IMR-90 (cell line): ENCODE measurements at regions not wholly inside any gene's neighbourhood (a gene's known extent, or its start where the extent isn't known, plus 50 kb on each side); places are given as distances from the start of the nearest gene placed in this dataset.
"Not testable (repeated sequence)": the region's sequence is repeated elsewhere in the genome, so short reads cannot be mapped to it uniquely, and the experiment has no call there.

ENCODE experiments used
- CEBPB ChIP-seq: IDR thresholded peaks from 2 replicates; pipeline ENCODE4 v1.6.1; 2012; ENCODE audit warnings: low read depth, low read length, improper control_type of control experiment
- CHD1 ChIP-seq: IDR thresholded peaks from 2 replicates; pipeline ENCODE4 v1.6.1; 2012; ENCODE audit warnings: low read depth, low read length, improper control_type of control experiment
- MXI1 ChIP-seq: IDR thresholded peaks from 2 replicates; pipeline ENCODE4 v1.6.1; 2012; ENCODE audit warnings: low read depth, mild to moderate bottlenecking, low read length, moderate library complexity, borderline replicate concordance
- SMC3 ChIP-seq: fragments of 150-350 bp; IDR thresholded peaks from 2 replicates; pipeline ENCODE4 v1.6.1; 2016; ENCODE audit warnings: low read depth, mild to moderate bottlenecking, antibody characterized with exemption, low read length, moderate library complexity
- TF ChIP-seq, protein P1 (sequence below): fragments of 150-350 bp; IDR thresholded peaks from 2 replicates; pipeline ENCODE4 v1.6.1; 2016; ENCODE audit warnings: low read depth, mild to moderate bottlenecking, low read length, moderate library complexity, borderline replicate concordance
- TF ChIP-seq, protein P2 (sequence below): conservative IDR thresholded peaks from 2 replicates; pipeline ENCODE4 v1.5.1; 2012; ENCODE audit warnings: mild to moderate bottlenecking, low read depth, low read length, improper control_type of control experiment

DNA sequence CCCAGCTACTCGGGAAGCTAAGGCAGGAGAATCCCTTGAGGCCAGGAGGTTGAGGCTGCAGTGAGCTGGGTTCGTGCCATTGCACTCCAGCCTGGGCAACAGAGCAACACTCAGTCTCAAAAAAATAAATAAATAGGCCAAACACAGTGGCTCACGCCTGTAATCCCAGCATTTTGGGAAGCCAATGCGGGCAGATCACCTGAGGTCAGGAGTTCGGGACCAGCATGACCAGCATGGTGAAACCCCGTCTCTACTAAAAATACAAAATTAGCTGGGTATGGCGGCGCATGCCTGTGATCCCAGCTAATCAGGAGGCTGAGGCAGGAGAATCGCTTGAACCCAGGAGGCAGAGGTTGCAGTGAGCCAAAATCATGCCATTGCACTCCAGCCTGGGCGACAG lies 145.6 kb downstream of the ALDH8A1 start:
- not testable (repeated sequence) for TF ChIP-seq CHD1, MXI1, CEBPB, SMC3
- TF ChIP-seq, protein P1, sequence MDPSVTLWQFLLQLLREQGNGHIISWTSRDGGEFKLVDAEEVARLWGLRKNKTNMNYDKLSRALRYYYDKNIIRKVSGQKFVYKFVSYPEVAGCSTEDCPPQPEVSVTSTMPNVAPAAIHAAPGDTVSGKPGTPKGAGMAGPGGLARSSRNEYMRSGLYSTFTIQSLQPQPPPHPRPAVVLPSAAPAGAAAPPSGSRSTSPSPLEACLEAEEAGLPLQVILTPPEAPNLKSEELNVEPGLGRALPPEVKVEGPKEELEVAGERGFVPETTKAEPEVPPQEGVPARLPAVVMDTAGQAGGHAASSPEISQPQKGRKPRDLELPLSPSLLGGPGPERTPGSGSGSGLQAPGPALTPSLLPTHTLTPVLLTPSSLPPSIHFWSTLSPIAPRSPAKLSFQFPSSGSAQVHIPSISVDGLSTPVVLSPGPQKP, result not testable (repeated sequence)
- TF ChIP-seq, protein P2, sequence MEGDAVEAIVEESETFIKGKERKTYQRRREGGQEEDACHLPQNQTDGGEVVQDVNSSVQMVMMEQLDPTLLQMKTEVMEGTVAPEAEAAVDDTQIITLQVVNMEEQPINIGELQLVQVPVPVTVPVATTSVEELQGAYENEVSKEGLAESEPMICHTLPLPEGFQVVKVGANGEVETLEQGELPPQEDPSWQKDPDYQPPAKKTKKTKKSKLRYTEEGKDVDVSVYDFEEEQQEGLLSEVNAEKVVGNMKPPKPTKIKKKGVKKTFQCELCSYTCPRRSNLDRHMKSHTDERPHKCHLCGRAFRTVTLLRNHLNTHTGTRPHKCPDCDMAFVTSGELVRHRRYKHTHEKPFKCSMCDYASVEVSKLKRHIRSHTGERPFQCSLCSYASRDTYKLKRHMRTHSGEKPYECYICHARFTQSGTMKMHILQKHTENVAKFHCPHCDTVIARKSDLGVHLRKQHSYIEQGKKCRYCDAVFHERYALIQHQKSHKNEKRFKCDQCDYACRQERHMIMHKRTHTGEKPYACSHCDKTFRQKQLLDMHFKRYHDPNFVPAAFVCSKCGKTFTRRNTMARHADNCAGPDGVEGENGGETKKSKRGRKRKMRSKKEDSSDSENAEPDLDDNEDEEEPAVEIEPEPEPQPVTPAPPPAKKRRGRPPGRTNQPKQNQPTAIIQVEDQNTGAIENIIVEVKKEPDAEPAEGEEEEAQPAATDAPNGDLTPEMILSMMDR, result not testable (repeated sequence)
